ENCODE measurements at regions not wholly inside any gene's neighbourhood (a gene's known extent, or its start where the extent isn't known, plus 50 kb on each side); places are given as distances from the start of the nearest gene placed in this dataset.

GRCh38 chr5:97591781-97592180 lies 408.7 kb upstream of the RIOK2 start:
- no peak for DNase-seq (ENCODE audit: low read depth)

DNA sequence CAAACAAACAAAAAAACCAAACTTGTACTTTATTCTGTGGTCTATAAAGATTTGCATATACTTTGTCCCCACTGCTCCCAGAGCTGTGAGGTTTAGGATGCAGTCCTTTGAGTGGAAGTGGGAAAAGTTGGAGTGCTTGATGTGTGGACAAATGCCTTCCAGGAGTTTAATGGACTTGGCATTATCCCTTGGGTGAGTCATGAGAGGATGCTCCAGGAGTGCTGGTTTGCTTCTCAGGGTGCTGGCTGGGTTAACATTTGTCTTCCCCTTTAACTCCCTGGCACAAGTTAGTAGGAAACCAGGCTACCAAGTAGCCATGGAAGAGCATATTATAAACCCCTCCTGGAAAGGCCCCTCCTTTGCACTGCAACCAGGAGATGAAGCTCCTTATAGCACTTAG lies 417.4 kb upstream of the RIOK2 start:
- DNase-seq (ENCODE audit: low read depth) = no peak

- no peak for DNase-seq (ENCODE audit: low read depth)
These were observed 418.6 kb upstream of the RIOK2 start for GRCh38 chr5:97601651-97602050.

GRCh38 chr5:97606531-97606930 lies 423.5 kb upstream of the RIOK2 start:
- DNase-seq (ENCODE audit: low read depth) = no peak

DNA sequence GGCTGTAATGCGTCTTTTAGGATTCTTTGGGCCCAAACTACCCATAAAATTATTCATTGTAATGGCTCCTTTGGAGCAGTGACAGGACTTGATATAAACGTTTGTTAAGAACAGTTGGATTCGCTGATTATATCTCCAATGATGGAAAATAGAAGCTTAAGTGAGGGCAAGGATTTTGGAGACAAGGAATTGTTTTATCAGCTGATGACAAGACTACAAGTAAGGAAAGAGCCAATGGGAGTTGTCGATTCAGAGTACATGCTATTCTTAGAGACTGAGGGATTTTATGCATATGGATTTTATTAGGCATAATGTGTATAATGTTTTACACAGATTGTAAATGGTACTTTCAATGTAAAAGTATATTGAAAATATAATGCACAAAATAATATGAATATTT lies 425.5 kb upstream of the RIOK2 start:
- no peak for DNase-seq (ENCODE audit: low read depth)

- peak; percentile 30 for DNase-seq (ENCODE audit: low read depth)
These were observed 435.7 kb upstream of the RIOK2 start for GRCh38 chr5:97618721-97619120.

DNA sequence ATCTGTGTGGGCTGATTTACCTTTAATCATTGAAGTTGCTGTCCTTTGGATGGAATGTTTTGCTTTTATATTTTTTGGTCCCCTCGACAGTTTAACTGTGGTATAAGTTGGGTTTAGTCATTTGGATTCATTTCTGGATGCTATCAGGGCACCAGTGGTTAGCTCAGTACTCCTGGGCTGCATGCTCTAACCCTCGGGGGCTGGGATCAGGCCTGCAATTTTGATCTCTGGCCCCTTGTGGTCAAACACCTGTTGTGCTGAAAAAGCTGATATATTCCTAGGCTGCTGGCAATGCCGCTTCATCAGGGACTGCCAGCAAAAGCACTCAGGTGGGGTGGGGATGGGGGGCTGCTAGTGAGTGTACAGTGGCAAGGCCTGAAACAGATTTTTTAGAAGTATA lies 440.4 kb upstream of the RIOK2 start:
- no peak for DNase-seq (ENCODE audit: low read depth)

DNA sequence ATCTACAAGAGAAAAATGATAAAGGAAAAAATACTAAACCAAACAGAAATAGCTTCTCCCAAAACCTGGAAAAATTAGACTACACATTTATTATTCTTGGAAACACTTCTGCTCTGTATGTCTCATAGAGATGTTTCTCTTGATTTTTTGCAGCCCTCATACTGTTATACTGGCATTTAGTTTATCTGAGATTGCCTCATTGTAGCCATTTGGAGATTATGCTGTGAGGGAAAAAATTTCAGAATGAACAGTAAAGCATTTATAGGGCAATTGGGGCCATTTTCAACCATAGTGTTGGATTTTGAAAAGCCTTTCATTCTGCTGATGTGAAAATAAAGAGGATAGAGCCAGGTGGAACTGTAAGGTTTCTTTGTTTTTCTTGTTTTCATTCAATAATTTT lies 441.8 kb upstream of the RIOK2 start:
- no peak for DNase-seq (ENCODE audit: low read depth)

DNA sequence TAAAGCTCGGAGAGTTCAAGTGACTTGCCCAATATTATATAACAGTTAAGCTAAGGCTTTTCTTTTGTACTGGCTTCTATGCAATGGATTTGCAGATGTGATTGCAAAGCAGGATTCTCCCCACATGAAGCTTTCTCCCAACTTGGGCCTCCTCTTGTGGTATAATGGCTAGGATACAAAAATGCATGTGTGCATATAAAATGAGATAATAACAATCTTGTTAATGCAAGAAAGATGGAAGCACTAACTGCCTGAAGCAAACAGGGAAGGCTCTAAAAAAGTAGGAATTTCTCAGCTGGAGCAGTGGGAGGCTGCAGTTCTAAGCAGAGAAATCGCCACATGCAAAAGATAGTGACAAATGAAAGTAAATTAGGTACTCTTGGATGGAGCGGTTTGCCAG lies 444.2 kb upstream of the RIOK2 start:
- no peak for DNase-seq (ENCODE audit: low read depth)

DNA sequence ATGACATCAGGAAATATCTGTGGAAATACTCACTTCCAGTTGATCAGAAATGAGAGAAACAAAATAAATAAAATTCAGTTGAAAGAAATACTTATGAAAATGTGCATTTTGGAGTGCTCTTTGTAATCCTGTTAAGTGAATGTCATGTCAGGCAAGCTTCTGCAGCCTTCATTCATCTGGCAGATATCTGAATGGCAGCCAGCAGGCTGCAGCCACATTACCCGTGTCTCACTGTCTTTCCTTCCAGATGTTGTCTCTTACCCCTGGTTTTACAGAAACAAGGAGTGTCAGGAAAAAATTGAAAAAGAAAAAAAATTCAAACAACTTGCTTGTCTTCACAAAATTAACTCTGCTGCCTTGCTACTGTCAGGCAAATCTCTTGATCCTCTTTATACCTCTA lies 445.0 kb upstream of the RIOK2 start:
- no peak for DNase-seq (ENCODE audit: low read depth)

GRCh38 chr5:97628807-97629206 lies 445.8 kb upstream of the RIOK2 start:
- no peak for DNase-seq (ENCODE audit: low read depth)

DNA sequence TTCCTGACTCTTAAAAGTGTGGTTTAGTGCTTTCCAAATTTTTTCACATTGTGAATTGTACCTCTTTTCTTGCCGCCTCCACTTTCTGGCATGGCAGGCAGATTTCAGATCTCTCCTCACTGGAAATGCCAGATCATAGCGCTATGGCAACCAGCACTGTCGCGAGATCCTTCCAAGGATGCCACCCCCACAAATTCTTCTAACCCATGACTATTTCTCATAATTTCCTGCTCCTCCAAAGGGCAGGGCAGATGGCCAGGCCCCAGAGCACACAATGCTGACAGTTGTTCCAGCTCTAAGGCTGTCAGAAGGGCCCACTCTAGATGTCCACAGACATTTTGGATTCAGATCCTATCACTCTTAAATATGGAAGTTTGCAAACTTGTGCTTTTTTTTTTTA lies 446.2 kb upstream of the RIOK2 start:
- DNase-seq (ENCODE audit: low read depth) = peak; percentile 62

DNA sequence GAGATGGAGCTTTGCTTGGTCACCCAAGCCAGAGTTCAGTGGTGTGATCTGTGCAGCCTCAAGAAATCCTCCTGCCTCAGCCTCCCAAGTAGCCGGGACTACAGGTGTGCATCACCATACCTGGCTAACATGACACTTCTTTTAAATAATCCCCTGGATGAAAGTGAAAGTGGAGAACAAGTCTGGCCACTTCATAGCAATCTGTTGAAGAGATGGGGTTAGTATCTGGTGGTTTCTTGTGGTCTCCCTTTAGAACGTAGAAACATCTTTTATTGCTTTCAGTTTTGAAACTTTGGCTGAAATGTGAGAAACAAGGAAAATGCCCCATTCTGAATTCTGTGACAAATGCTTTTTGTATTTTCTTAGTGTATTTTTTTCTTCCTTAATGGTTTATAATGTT lies 452.5 kb upstream of the RIOK2 start:
- no peak for DNase-seq (ENCODE audit: low read depth)

DNA sequence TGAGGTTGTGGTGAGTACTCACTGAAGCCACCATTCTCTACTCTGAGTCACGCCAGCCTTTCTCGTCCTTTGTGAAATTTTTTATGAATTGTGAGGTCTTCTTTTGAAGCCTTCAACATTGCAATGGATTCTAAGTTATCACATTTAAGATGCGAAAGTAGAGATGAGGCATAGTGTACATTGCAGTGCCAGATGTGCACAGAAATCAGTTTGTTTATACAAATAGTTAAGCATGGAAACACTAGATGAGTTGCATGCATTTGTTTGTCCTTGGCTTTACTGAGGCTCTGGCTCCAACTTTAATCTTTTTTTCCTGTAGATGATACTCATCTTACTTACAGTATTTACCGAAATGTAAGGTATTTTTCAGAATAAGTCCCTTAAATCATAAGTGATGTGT lies 453.7 kb upstream of the RIOK2 start:
- DNase-seq (ENCODE audit: low read depth) = no peak

DNA sequence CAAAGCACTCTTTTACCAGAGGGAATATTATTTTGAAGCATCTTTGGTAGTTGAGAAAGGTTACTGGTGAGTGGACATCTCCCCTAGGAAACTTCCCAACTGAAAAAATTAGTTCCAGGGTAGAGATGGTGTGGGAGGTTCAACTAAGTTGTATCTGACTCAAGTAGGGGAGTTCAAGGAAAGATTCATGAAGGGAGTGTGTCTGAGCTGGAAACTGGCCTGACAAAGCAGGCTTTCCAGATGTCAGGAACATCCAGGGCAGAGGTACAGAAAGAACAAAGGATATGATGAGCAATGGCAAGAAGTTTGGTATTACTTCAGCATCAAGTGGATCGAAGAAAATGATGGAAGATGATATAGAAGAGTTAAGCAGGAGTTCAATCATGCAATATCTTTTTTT lies 458.0 kb upstream of the RIOK2 start:
- DNase-seq (ENCODE audit: low read depth) = no peak

- DNase-seq (ENCODE audit: low read depth) = no peak
These were observed 461.2 kb upstream of the RIOK2 start for GRCh38 chr5:97644206-97644605.

- no peak for DNase-seq (ENCODE audit: low read depth)
These were observed 461.8 kb upstream of the RIOK2 start for GRCh38 chr5:97644896-97645295.

- DNase-seq (ENCODE audit: low read depth) = no peak
These were observed 474.2 kb upstream of the RIOK2 start for GRCh38 chr5:97657239-97657638.

DNA sequence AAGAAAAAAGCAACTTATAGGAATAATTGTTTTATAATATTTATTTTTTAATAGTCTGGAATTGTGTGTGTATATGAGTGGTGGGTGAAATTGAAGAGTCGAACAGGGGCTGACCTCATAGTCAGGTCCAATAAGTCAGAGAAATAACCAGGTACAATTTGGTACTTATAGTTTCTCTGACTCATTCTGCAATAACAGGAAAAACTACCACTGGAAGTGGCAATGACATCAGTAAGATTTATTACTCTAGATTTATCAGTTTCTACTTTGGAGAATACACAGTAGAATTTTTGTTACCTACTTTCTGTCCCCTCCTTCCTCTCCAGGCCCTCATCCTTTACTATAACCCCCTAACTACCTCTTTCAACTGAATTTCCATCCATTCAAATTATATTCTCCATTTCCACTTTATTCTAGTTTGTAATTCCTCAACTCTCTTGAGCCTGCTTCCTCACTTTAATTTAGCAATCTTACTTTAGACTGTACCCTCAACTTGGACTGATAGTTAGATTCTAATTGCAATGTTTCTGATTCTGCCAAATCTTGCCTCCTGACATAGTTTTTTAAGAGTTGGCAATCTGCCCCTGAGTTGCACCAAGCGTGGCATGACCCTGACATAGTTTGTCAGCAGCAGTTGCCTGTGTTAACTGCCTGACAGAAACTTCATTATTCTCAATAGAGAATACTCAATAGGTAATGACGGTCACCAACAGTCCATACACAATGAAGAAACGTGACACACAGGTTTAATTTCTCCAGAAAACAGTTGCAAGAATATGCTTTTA lies 475.3 kb upstream of the RIOK2 start:
- no peak for DNase-seq (ENCODE audit: low read depth)

DNA sequence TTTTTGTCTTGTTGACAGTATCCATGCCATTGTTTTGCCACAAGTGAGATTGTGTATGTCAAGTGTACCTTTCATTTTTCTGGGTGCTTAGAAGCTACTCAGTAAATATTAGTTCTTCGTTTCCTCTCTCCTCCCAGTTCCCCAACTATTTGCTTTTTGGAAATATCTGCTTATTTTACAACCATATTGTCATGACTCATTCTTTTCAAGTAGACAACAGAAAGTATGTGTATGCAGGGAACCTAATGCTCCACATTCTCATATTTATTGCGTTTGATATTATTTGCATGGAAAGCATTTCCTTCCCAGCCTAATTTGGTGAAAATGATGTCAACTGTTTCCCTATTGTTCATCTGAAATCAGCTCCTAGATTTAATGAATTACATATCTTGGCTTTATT lies 483.7 kb upstream of the RIOK2 start:
- DNase-seq (ENCODE audit: low read depth) = no peak

DNA sequence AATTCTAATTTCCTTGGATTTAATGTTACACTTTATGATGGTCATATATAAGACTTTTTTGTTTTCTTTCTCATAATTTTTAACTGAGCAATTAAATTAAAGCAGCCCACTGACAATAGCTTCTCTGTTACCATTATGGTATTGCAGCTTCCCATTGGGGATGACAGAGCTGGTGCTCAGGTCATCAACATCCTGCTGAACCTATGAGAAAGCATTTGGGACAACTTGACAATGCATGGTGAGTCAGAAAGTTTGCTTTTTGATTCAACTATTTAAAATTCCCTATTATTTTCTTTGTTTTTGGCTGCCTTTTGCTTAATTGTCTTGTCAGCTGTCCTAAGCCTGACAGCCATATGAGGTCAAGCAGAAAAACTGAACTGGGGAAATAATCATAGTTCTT lies 487.4 kb upstream of the RIOK2 start:
- DNase-seq (ENCODE audit: low read depth) = no peak

- DNase-seq (ENCODE audit: low read depth) = no peak
These were observed 493.6 kb upstream of the RIOK2 start for GRCh38 chr5:97676608-97677007.

- DNase-seq (ENCODE audit: low read depth) = no peak
These were observed 511.0 kb upstream of the RIOK2 start for GRCh38 chr5:97694091-97694490.

DNA sequence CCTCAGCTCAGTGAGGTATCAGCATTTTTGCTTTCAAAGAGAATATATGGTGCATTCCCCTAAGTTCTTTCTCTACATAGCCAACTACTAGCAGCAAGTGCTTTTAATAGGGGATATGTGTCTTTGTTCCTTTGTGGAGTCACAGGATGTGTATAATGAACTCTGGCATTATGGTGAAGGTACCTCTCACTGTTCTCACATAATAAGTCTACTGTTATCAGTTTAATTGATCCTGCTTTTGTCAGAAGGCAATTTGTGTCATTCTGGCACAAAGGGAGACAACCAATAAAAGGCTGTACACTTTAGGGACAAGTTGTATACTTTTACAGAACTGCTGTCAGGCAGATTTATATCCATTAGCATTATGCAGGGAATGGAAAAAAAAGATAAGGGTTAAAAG lies 531.4 kb upstream of the RIOK2 start:
- DNase-seq (ENCODE audit: low read depth) = no peak

DNA sequence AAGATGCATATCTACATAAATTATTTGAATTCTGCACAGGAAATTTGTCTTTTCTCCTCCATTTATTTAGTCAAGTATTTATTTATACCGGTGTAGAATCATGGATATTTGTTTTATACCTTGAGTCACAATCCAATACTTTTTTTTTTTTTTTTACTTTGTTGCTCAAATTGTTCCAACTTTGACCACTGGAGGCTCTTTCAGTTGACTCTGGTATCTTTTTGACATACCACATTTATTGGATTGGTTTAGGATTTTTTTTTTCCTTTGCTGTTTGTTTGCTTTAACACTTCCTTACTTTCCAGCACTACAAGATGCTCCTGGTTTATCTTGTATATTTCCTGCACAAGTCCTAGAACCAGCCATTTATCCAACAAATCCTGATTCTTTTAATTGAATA lies 543.1 kb upstream of the RIOK2 start:
- DNase-seq (ENCODE audit: low read depth) = no peak

Measured in fibroblast of the conjunctiva (primary cell).